Gastrocnemius medialis (tissue), 4 donors: ENCODE measurements at regions not wholly inside any gene's neighbourhood (a gene's known extent, or its start where the extent isn't known, plus 50 kb on each side); places are given as distances from the start of the nearest gene placed in this dataset.

ENCODE experiments used
- ATAC-seq, 2 donors: fragments of 150-250 bp; one replicate each; pipeline ENCODE4 v1.9.1; 2016
- DNase-seq, 2 donors: peaks; one replicate each; pipeline ENCODE4 v3.0.0-alpha.2; 2019
- H3K27ac ChIP-seq, 4 donors: fragments of 200-600 bp; sonication (generic); 1 replicate in 1 of 4; 2 replicates in 3 of 4; pipeline ENCODE4 v1.5.1; 2016 to 2018; ENCODE audit warnings: mild to moderate bottlenecking in 2 of 4, moderate library complexity in 1 of 4
- H3K27me3 ChIP-seq, 3 donors: fragments of 200-600 bp; sonication (generic) in 2 of 3; 1 replicate in 1 of 3; 2 replicates in 2 of 3; pipeline versions ENCODE4 v1.5.1 to v1.6.0; 2016 to 2019; ENCODE audit warnings: mild to moderate bottlenecking in 1 of 3, moderate library complexity in 1 of 3
- H3K36me3 ChIP-seq, 2 donors: fragments of 200-600 bp; sonication (generic) in 1 of 2; one replicate each; pipeline ENCODE4 v1.5.1; 2017 to 2018
- H3K4me1 ChIP-seq, 2 donors: fragments of 200-600 bp; sonication (generic) in 1 of 2; one replicate each; pipeline ENCODE4 v1.5.1; 2016 to 2017; ENCODE audit warnings: mild to moderate bottlenecking in 2 of 2
- H3K4me3 ChIP-seq, 4 donors: fragments of 200-600 bp; sonication (generic) in 3 of 4; 1 replicate in 1 of 4; 2 replicates in 3 of 4; pipeline ENCODE4 v1.5.1; 2016 to 2019; ENCODE audit warnings: mild to moderate bottlenecking in 2 of 4
- H3K9me3 ChIP-seq, 3 donors: fragments of 200-600 bp; sonication (generic) in 2 of 3; 1 replicate in 1 of 3; 2 replicates in 2 of 3; pipeline ENCODE4 v1.5.1; 2016 to 2019
- POLR2A ChIP-seq, 2 donors: fragments of 450-650 bp; IDR thresholded peaks; one replicate each; pipeline ENCODE4 v1.6.1; 2017; ENCODE audit warnings: antibody characterized with exemption in 2 of 2, mild to moderate bottlenecking in 2 of 2, moderate library complexity in 2 of 2
- in situ Hi-C, 4 donors: fragments of 200-750 bp; cut with MboI; loops; one replicate each; pipeline versions ENCODE4 v1.15.0 to v1.8.0; 2017; ENCODE audit warnings: low sequenced_read_pairs in 4 of 4
- intact Hi-C: fragments of 100-400 bp; cut with DNase I; formaldehyde crosslinking; loops from one replicate; pipeline ENCODE4 v1.15.1; 2023; ENCODE audit warnings: low total_unique reads
- TF ChIP-seq, protein P1 (sequence below), 5 experiments: fragments of 450-650 bp in 3 of 5; fragments of 200-600 bp in 2 of 5; sonication (generic) in 2 of 5; IDR thresholded peaks in 4 of 5; conservative IDR thresholded peaks in 1 of 5; 1 replicate in 4 of 5; 2 replicates in 1 of 5; pipeline ENCODE4 v1.5.1; 2016 to 2019; ENCODE audit warnings: antibody characterized with exemption in 5 of 5, mild to moderate bottlenecking in 3 of 5, moderate library complexity in 3 of 5

DNA sequence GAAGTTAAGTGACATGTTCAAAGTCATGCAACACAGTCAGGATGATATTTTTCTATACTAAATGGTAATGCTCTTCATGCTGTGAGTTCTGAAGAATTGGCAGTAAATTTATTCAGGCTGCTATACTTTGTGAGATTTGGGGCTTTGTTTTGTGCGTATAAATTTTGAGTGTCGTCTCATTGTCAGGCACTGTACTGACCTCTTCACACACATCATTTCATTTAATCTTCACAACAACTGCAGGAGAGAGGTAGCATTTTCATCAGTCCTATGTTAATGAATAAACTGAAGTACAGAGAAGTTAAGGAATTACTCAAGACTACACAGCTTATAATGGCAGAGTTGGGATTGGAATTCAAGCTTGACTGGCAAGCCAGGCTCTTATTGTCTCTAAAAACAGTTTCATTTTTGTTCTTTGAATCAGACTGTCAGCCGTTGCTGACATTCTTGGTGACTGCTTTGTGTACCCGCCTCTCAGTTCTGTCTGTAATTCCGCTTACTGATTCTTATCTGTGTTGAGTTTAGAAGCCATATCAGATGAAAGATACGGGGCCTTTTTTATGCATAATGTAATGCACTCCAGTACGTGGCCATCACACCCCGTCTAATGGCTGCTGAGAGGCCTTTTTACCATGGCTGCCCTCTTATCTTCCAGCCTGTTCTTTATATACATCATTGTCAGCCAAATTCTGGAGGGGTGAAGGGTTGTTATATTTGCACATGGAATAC lies 274.9 kb downstream of the UTRN start:
- Histone ChIP-seq H3K9me3 (no peaks in the 10 kb centered on the region), H3K27me3 (no peaks in the 10 kb centered on the region), H3K27ac (no peak overlapping the region), H3K4me1 (no peaks in the 10 kb centered on the region), H3K36me3 (peaks cover 0 to 34% of the 10 kb centered on the region in 2 donors), H3K4me3 (no peak overlapping the region)
- no peak for ATAC-seq
- intact Hi-C loops: no loop called here
- TF ChIP-seq, protein P1, sequence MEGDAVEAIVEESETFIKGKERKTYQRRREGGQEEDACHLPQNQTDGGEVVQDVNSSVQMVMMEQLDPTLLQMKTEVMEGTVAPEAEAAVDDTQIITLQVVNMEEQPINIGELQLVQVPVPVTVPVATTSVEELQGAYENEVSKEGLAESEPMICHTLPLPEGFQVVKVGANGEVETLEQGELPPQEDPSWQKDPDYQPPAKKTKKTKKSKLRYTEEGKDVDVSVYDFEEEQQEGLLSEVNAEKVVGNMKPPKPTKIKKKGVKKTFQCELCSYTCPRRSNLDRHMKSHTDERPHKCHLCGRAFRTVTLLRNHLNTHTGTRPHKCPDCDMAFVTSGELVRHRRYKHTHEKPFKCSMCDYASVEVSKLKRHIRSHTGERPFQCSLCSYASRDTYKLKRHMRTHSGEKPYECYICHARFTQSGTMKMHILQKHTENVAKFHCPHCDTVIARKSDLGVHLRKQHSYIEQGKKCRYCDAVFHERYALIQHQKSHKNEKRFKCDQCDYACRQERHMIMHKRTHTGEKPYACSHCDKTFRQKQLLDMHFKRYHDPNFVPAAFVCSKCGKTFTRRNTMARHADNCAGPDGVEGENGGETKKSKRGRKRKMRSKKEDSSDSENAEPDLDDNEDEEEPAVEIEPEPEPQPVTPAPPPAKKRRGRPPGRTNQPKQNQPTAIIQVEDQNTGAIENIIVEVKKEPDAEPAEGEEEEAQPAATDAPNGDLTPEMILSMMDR (IDR thresholded peaks at IDR 0.05 in 4 of 5, conservative IDR thresholded peaks at IDR 0.05 in 1 of 5): no peak
- no peak for TF ChIP-seq POLR2A (IDR thresholded peaks at IDR 0.05)
- in situ Hi-C loops: no loop called here
- no peak for DNase-seq

DNA sequence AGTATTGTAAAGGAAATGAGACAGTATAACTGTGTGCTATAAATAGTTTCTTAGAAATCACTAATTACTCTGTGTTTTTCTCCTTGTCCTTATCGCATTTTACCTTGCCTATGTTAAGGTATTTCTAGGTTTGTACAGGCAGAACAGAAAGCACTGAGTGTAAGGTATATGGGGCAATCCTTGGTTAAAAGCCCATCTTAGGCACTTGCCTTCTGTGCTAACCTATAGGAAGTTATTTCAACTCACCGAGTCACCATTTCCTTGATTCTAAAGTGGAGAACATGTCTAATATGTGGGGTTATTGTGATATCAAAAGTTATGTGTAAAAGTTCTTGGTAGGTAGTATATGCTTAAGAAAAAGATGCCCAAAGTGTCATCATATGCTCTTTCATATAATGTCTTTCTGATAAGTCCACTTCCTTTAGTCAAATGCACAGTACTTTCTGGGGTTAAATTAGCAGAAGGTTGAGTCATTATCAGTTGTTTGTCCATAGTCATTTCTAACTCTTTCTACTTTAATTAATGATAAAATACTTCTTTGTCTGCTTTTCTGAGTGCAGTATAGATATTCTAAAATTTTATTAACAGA lies 276.4 kb downstream of the UTRN start:
- TF ChIP-seq, protein P1 (IDR thresholded peaks at IDR 0.05 in 4 of 5, conservative IDR thresholded peaks at IDR 0.05 in 1 of 5): no peak
- TF ChIP-seq POLR2A (IDR thresholded peaks at IDR 0.05): no peak
- intact Hi-C loops: no loop called here
- Histone ChIP-seq H3K27me3 (no peaks in the 10 kb centered on the region), H3K36me3 (peaks cover 0 to 20% of the 10 kb centered on the region in 2 donors), H3K4me1 (no peaks in the 10 kb centered on the region), H3K4me3 (no peak overlapping the region), H3K27ac (no peak overlapping the region), H3K9me3 (no peaks in the 10 kb centered on the region)
- ATAC-seq (no peak), DNase-seq (no peak)
- in situ Hi-C loops: no loop called here

DNA sequence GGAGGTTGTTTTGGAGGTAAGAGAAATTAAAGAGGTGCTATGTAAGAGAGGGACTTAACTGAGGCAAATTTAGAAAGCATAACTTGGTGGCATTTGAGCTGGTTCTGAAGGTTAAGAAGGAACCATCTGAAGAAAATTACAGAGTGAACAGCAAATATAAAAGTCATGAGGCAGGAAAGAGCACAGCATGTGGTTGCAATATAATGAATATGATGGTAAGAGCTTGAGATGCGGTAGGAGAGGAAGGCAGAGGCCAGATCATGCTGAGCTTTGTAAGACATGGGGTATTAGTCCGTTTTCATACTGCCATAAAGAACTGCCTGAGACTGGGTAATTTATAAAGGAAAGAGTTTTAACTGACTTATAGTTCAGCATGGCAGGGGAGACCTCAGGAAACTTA lies 279.1 kb downstream of the UTRN start:
- H3K27ac ChIP-seq: no peak overlapping the region
- DNase-seq (no peak), ATAC-seq (no peak)
- no peak overlapping the region for H3K4me3 ChIP-seq
- no peaks in the 10 kb centered on the region for H3K27me3 ChIP-seq
- H3K9me3 ChIP-seq: no peaks in the 10 kb centered on the region
- in situ Hi-C loops (no loop called here), intact Hi-C loops (no loop called here)
- H3K4me1 ChIP-seq: no peaks in the 10 kb centered on the region
- TF ChIP-seq POLR2A (IDR thresholded peaks at IDR 0.05): no peak
- TF ChIP-seq, protein P1 (IDR thresholded peaks at IDR 0.05 in 4 of 5, conservative IDR thresholded peaks at IDR 0.05 in 1 of 5): no peak
- H3K36me3 ChIP-seq: peaks cover 0 to 11% of the 10 kb centered on the region in 2 donors

DNA sequence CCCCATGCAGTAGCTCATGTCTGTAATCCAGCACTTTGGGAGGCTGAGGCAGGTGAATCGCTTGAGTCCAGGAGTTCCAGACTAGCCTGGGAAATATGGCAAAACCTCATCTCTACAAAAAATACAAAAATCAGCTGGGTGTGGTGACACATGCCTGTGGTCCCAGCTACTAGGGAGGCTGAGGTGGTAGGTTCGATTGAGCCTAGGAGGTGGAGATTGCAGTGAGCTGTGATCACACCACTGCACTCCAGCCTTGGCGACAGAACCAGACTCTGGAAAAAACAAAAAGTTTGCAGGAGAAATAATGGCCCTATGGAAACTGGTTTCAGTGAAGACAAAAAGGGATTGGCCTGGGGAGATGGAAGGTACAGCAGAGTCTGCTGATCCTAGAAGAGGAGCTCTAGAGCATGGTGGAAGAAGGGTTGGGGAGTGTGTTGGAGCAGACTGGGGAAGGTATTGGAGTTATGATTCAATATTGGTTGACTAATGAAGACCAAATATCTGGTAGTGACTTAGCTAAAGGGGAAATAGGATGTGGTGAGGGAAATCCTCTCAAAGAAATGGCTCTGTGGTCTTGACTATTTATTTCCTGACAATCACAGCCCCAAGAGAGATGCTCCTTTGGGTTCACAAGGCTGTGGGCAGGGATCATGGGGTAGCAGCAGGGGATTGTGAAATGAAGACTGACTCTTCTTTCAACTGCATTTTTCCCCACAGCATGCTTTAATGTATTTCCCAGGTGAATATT lies 281.9 kb downstream of the UTRN start:
- H3K9me3 ChIP-seq: no peaks in the 10 kb centered on the region
- no peak overlapping the region for H3K27ac ChIP-seq
- no peak for ATAC-seq
- peaks cover 0 to 8% of the 10 kb centered on the region in 2 donors for H3K36me3 ChIP-seq
- H3K27me3 ChIP-seq: no peaks in the 10 kb centered on the region
- intact Hi-C loops (no loop called here), in situ Hi-C loops (no loop called here)
- H3K4me3 ChIP-seq: no peak overlapping the region
- no peak for TF ChIP-seq POLR2A (IDR thresholded peaks at IDR 0.05)
- TF ChIP-seq, protein P1 (IDR thresholded peaks at IDR 0.05 in 4 of 5, conservative IDR thresholded peaks at IDR 0.05 in 1 of 5): no peak
- no peaks in the 10 kb centered on the region for H3K4me1 ChIP-seq
- no peak for DNase-seq
